ENCODE measurements at regions not wholly inside any gene's neighbourhood (a gene's known extent, or its start where the extent isn't known, plus 50 kb on each side); places are given as distances from the start of the nearest gene placed in this dataset.
A peak's percentile ranks its signal among the peaks of the same experiment; 100 is the strongest.
"Not testable (repeated sequence)": the region's sequence is repeated elsewhere in the genome, so short reads cannot be mapped to it uniquely, and the experiment has no call there.

DNA sequence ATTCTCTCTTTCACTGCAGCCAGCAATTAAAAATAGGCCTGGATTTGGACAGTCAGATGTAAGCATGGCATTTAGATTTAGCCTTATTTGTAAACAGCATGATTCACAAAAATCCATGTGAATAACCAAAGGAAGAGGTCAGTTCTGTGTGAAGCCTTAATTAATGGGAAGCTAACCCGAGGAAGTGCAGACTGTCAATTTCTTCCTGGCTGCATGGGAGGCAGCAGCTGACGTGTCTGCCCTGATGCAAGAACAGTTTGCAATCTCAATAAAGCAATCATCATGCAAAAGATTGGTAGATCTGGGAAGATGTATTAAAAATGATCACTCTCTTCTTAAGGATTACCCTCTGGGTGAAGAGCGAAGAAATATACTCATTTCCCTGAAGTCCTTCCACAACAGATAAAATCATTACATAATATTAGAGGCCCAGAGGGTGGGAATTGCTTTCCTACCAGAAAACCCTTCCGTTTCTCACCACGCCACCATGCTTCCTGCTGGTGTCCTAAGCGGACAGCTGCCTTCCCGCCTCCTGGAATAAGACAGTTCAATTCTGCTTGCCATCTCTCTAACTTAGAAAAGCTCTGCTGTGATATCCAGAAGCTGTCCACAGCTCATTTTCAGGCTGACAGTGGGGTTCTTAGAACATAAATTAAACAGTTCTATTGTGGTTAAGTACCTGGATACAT is 526.7 kb upstream of the NRP1 start:
- DNase-seq (ENCODE audit: low spot score) = peak; percentile 36

DNA sequence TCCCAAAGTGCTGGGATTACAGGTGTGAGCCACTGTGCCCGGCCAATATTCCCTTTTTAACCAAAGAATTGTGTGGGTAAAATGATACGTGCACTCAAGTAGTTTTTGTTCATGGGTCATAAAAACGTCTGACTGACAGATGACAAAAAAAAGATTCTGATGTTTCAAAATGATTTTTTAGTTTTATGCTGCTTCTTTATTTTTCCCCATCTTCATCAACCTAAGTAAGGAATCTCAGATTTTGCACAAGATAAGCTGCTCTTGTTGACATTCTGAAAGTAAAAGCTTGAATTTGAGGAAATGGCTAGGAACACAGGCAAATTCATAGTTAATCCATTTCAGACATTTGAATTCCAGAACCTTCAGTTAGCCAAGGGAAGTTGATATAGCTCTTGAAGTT is 526.1 kb upstream of the NRP1 start:
- DNase-seq (ENCODE audit: low spot score) = no peak

DNA sequence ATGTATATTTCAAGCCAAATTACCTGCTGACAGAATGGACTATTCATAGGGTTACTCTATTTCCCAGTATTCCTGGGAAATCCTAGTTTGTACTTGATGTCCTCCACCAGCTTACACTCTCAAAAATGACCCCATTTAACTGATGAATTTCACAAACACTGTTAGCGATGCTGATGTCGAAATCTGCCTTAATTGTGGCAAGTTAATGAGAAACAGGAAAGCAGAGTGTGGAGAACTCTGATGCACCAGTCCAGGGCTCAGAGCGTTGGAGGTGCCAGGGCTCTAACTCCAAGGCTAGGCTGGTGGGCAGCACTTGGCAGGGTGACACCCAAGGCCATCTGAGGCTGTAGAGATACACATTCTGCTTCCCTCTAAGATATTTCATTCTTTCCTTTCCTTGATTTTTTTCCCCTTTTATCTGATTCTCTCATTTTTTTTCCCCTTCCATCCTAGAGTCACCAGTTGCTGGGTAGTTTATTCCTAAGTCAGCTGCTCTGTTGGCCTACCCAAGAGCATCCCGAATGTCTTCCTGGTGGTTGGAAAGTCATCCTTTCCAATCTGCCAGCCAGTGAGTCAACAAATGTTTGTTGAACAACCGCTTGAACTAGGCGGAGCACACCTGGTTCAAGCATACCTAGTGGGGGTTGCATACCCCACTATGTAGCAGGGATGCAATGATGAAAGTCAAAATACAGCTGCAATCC is 525.0 kb upstream of the NRP1 start:
- DNase-seq (ENCODE audit: low spot score) = no peak

DNA sequence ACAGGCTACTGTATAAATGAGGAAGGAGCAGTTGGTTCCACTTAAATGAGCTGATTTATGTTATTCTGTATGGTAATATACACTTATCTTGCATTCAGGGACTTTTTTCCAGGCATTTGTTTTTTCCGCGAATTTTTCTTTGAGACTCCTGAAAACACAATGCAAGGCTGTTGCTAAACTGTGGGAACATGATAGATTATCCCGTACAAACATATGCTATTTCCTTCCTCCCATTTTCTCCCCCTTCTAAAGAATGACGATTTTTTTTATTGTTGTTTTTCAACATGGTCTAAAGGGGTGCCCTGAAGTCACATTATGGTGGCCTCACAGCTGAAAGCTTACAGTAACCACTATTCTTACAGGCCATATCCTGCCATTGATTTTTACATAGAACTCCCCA is 523.9 kb upstream of the NRP1 start:
- no peak for DNase-seq (ENCODE audit: low spot score)

DNA sequence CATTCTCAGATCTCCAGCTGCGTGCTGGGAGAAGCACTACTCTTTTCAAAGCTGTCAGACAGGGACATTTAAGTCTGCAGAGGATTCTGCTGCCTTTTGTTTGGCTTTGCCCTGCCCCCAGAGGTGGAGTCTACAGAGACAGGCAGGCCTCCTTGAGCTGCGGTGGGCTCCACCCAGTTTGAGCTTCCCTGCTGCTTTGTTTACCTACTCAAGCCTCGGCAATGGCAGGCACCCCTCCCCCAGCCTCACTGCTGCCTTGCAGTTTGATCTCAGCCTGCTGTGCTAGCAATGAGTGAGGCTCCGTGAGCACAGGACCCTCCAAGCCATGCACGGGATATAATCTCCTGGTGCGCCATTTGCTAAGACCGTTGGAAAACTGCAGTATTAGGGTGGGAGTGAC is 518.8 kb upstream of the NRP1 start:
- not testable (repeated sequence) for DNase-seq (ENCODE audit: low spot score)

DNA sequence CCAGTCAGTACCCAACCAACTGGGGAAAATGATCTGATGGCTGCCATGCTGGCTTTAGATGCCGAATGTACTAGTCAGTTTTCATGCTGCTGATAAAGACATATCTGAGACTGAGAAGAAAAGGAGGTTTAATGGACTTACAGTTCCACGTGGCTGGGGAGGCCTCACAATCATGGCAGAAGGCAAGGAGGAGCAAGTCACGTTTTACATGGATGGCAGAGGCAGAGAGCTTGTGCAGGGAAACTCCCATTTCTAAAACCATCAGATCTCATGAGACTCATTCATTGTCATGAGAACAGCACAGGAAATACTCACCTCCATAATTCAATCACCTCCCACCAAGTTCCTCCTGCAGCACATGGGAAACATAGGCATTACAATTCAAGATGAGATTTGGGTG is 508.9 kb upstream of the NRP1 start:
- no peak for DNase-seq (ENCODE audit: low spot score)

DNA sequence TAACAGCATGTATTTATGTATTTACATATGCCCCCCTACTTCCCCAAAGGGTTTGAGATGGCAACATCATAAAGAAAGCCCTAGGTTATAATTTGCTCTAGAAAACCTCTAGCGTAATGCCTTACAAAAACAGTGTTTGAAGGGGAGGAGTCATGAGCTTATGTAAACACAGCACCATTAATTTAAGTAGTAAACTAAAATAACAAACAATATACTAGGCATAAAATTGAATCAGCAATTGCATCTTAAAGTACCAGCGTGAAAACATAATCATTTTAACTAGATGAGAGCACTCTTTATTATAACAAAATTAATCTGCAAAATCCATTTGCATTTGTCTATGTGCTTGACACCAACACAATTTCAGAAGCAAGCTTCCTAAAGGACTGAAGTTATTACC is 507.2 kb upstream of the NRP1 start:
- DNase-seq (ENCODE audit: low spot score) = no peak

DNA sequence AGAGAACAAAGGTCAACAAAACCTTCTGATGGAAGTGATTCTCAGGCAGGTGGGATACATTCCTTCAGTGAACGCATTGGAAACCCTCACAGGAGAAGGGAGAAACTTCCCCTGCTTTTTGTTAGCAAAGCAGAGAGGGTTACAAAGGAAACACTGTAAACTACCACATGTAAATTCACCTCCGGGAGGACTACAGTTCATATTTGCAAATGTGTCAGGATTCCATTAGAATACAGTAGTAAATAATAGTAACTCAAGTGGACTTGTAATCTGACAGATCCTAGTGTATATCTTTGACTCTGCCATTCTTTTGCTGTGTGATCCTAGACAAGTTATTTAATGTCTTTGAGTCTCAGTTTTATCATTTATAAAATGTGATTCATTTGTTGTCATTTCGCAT is 504.3 kb upstream of the NRP1 start:
- DNase-seq (ENCODE audit: low spot score) = no peak

DNA sequence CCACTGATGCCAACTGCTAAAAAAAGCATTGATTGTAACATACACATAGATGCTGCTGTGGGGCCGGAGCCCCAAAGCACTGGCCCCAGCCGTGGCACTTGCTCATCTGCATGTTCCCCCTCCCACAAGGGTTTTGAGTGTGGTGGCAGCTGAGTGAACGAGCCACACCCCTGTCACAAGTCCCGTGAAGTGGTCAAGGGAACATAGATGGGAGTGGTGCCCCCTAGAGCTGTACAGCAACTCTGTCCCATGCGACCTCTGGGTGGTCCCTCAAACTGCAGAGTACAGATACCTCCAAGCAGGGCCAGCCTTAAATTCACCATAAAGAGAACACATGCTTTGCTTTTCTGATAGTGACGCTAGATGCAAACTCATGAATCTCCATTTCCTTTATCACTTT is 503.3 kb upstream of the NRP1 start:
- no peak for DNase-seq (ENCODE audit: low spot score)

DNA sequence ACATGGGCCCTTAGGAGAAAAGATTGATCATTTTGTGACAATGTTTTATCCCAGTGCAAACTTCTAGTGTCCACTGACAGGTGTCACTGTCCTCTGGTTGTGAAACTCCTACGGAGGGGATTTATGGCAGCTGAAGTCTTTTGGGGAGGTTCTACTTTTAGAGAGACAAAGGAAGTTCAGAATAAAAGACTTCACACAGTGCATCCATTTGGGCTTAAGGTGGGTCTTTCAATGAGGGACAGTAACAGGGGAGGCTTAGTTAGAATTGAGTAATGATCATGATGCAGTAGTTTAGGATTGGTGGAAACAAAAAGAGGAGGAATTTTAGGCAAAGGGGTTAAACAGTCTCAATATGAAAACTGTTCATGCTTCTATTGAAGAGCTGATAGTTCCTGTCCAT is 501.1 kb upstream of the NRP1 start:
- DNase-seq (ENCODE audit: low spot score) = no peak

DNA sequence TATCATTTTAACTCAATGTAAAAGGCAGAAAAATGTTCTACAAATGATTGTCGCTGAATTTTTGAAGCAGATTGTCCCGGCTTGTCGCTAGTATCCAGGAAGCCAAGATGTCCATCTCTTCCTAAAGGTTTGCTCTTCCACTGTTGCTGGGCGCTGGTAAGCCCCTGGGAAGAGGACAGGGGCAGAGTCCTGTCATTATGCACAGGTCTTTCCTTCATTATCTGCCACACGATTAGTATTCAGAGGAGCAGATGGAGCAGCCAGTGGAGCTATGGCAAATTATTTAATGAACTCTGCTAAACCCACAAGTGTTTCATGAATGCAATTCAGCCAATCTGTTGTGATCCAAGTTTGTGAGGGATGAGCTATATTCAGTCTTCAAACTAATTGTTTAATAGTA is 499.1 kb upstream of the NRP1 start:
- no peak for DNase-seq (ENCODE audit: low spot score)

DNA sequence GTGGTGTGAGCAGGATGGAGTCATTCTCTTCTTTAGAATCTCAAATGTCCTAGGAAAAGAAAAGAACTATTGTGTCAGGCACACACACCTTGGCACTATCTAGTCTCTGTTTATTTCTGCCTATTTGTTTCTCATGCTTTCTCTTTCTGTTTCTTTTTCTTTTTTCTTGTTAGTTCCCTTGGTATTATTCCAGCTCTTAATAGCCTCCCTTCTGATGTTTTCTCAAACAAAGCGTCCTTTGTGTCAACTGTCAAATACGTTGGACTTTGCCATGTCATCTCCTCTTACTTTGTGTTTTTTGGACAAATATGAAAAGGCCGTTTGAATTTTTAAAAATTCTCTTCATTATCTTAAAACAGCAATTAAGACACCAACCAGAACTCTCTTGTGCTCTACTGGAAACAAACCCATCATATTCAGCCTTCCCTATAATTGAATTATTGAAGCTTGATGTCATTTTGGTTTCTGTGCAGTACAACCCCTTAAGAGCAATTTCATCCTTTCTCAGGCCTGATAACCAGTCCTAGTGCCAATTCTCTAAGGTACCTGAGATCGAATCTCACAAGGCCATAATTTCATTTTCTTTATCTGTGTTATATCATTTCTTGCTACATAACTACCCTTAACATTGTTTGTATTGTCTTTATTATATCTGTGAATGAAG is 497.8 kb upstream of the NRP1 start:
- DNase-seq (ENCODE audit: low spot score) = no peak

DNA sequence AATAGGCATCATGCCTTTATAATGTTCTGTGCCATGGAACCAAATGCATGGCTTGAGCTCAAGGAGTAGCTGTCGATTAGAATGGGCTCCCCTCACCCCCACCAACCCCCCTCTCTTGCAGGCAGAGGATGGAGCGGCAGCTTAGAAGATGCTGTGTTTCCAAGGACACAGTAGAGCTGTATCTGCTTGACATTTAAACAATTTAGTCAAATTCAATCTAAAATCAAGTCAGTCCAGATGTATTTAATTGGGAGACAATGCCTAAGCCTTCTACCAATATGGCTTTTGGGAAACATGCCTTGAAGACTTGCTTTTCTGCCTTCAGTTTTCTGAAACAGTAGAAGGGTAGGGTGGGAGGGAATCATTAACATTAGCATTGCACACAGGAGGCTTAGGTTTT is 497.1 kb upstream of the NRP1 start:
- DNase-seq (ENCODE audit: low spot score) = no peak

DNA sequence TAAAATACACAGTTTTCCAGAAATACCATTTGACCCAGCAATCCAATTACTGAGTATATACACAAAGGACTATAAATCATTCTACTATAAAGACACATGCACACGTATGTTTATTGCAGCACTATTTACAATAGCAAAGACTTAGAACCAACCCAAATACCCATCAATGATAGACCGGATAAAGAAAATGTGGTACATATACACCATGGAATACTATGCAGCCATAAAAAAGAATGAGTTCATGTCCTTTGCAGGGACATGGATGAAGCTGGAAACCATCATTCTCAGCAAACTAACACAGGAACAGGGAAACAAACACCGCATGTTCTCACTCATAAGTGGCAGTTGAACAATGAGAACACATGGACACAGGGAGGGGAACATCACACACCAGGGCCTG is 495.4 kb upstream of the NRP1 start:
- DNase-seq (ENCODE audit: low spot score) = not testable (repeated sequence)

DNA sequence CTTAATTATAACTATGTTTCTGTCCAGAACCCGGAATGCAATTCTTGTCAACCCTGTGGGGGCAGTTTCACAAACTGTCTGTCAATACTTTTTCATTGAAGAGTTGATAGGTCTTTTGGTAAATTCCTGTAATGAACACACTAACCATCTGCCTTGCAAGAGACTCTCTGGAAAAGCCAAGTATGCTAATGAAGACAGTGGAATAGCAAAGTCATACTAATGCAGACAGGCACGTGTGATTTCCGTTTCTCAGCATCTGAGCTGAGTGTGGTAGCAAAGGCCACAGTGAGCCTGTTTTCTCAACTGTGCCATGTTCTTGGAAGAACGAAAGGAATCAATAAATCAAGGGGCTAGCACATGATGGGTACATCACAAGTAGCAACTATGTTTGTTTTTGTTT is 494.1 kb upstream of the NRP1 start:
- DNase-seq (ENCODE audit: low spot score) = no peak

DNA sequence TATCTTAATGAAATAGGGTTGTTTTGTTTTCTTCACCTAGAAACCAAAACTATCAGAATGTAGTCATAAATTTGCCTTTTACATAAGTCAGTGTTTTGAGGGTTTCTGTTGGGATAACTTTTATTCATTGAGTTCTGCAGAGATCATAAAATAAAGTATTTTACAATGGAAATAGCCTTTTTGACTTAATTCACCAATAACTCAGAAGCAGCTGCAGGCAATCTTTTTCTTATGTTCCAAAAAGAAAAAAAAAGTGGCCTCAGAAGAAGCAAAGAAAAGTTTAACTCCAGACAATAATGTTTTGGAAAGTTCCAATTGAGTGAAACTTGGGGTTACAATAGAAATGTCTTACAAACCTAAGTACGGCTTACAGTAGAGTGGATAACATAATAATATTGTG is 491.7 kb upstream of the NRP1 start:
- DNase-seq (ENCODE audit: low spot score) = no peak

DNA sequence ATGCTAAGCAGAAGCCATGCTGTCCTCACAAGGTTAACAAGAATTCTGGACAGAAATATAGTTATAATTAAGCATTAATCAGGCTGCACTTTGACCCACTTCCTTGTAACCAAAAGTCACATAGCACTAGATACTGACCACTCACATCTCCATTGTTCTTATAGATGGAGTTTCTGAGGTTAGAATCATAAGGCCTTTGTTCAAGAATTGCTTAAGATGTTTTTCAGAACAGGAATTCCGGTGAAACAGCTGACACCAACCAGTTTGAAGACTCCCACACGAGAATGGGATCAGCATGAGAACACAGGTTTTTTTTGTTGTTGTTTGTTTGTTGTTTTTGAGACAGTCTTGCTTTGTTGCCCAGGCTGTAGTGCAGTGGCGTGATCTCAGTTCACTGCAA is 488.3 kb upstream of the NRP1 start:
- no peak for DNase-seq (ENCODE audit: low spot score)

DNA sequence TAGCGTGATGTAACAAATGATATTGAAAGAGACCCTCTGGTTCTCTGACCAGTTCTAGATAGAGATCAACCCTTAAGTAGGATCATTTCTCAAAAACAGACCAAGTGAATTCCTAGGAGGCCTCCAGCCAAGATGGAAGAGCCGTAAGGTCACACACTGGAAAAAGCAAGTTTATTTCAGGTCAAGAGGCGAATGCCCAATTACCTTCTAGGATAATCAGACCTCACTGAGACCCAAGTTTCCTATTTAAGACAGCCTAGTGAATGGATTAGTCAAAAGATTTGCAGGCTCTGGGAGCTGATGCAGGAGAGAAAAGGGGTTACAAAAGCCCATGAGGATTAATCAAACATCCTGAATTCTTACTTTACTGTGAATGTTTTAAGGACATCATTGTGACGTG is 486.1 kb upstream of the NRP1 start:
- DNase-seq (ENCODE audit: low spot score) = no peak

DNA sequence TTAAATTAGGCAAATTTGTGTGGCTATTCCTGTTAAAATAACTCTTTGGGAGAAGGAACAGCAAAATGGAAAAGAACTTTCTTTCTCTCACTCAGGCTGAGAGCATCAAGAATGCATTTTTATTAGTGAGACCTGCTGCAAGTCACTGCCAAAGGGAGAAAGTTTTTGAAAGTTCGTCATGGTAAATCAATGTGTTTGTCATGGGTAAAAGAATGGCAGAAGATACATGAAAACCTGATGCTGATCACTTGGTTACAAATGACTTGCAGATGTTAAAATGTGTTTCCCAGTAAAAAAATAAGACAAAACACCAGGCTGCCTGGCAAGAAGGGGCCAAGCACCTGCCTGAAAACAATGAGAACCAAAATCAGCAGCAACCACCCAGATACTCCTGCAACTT is 484.7 kb upstream of the NRP1 start:
- DNase-seq (ENCODE audit: low spot score) = peak; percentile 31

DNA sequence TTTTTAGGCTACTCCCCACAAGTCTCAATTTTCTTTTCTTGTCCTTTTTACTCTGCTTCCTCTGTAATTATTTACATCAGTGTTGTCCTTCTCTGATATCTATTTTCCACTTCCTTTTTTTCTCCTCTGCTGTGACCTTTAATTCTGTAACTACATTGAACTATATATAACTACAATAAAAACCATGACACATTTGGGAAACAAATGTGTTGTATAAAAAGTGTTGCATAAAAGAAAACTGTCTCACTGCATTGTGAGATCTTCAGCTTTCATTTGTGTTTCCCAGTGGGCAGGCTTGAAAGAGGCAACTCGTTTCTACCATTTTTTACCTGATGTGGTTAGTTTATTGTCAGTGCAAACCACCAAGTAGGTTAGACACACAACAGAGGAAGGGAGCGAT is 483.9 kb upstream of the NRP1 start:
- no peak for DNase-seq (ENCODE audit: low spot score)

DNA sequence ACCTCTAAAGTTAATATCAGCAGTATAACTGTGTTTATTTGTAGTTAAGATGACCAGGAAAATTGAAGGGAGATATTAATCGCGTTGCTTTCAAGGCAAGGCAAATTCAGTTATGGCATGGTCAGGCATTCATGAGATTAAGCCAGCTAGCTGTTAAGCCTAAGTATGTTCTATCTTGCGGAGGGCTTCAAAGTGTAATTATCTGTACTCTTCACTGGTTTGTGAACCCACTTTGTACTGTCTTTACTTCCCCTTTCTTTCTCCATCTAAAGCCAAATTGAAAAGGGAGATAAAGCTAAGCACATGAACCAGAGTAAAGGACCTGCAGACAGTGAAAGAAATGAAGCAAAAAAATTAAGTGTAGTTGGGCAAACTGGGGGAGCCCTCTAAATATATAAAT is 483.1 kb upstream of the NRP1 start:
- DNase-seq (ENCODE audit: low spot score) = no peak

DNA sequence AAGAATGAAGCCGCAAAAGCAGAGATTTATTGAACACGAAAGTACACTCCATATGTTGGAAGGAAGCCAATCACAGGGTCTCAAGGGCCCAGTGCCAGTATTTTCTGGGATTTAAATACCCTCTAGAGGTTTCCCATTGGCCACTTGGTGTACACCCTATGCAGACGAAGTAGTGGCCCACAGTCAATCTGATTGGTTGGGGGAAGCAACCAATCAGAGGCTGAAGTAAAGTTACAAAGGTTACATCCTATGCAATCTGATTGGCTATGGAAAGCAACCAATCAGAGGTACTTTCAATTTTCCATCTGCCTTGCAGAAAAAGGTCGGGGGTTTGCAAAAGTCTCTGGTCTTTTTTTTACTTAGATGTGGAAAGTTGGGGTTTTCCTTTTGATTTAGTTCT is 481.3 kb upstream of the NRP1 start:
- no peak for DNase-seq (ENCODE audit: low spot score)

DNA sequence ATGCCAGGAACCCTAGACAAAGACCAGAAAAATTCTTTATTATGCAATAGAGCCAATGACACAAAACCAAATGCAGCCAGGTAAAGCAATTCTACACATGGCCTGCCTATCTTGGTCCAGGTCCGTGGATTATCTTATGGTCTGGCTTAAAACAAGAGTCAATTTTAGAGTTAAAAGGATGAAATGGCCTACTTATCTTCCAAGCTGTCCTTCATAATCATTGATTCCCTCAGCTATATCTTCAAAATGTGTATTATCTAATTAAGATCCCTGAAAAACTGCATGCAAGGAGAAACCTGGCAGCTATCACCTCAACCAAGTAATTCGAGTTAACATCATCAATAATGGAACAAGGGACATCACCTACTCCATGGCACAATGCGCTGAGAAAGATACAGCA is 479.4 kb upstream of the NRP1 start:
- no peak for DNase-seq (ENCODE audit: low spot score)

DNA sequence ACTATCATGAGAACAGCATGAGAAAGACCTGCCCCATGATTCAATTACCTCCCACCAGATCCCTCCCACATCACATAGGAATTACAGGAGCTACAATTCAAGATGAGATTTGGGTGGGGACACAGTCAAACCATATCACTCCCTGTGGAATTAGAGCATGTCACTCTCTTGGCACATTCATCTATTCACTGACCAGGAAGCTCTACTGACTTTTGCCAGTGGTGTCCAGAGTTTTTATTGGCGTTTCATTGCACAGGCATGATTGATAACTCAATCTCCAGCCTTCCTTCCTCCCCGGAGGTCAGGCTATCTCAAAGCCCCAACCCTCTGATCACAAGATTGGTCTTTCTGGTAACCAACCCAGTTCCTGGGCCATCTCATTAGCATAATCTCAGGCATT is 478.9 kb upstream of the NRP1 start:
- no peak for DNase-seq (ENCODE audit: low spot score)

Measured in AG08395 (cell line).